H1 (cell line): ENCODE measurements at regions not wholly inside any gene's neighbourhood (a gene's known extent, or its start where the extent isn't known, plus 50 kb on each side); places are given as distances from the start of the nearest gene placed in this dataset.

Experiments used
- CTCF ChIA-PET: fragments of 300-600 bp; sonication (Branson Sonifier 250); formaldehyde crosslinking; loops from one replicate; lab custom pipeline; 2021; ENCODE audit not compliant: partially characterized antibody; lab: Charles Lee
- POLR2A ChIA-PET: fragments of 300-600 bp; sonication (Branson Sonifier 250); formaldehyde crosslinking; loops from one replicate; lab custom pipeline; 2021; ENCODE audit warnings: inconsistent platforms; ENCODE audit not compliant: partially characterized antibody; lab: Charles Lee
- DNase-seq, 2 experiments: peaks; one replicate each; pipeline versions ENCODE4 v3.0.0 to v3.0.0-alpha.2; 2010 to 2022; ENCODE audit warnings: low spot score in 2 of 2, low read depth in 1 of 2, mixed read lengths in 1 of 2
- FAIRE-seq: peaks from 2 replicates; lab custom pipeline; 2011; peaks lifted over from hg19 to GRCh38; lab: Jason Lieb, UNC
- H2AFZ ChIP-seq: 2 replicates; pipeline ENCODE4 v1.8.1; 2012; ENCODE audit warnings: low read length, inconsistent platforms
- H2AK5ac ChIP-seq: 2 replicates; pipeline ENCODE4 v1.6.1; 2013; ENCODE audit warnings: low read depth, low read length
- H2BK120ac ChIP-seq: replicated peaks from 2 replicates; pipeline ENCODE3; 2013; ENCODE audit warnings: low read depth, low read length, inconsistent platforms
- H2BK12ac ChIP-seq: 2 replicates; pipeline ENCODE4 v1.6.1; 2013; ENCODE audit warnings: low read depth, low read length
- H2BK15ac ChIP-seq: 2 replicates; pipeline ENCODE4 v1.6.1; 2013; ENCODE audit warnings: low read length
- H2BK20ac ChIP-seq: 2 replicates; pipeline ENCODE4 v1.6.1; 2013; ENCODE audit warnings: low read length
- H2BK5ac ChIP-seq: 2 replicates; pipeline ENCODE4 v1.6.1; 2013; ENCODE audit warnings: low read depth, low read length
- H3K14ac ChIP-seq: 2 replicates; pipeline ENCODE4 v1.6.1; 2013; ENCODE audit warnings: inconsistent platforms; ENCODE audit not compliant: insufficient read length
- H3K18ac ChIP-seq: 2 replicates; pipeline ENCODE4 v1.6.1; 2013; ENCODE audit warnings: low read length; ENCODE audit errors: extremely low read depth
- H3K23ac ChIP-seq: 2 replicates; pipeline ENCODE4 v1.6.1; 2013; ENCODE audit warnings: inconsistent platforms; ENCODE audit not compliant: insufficient read length
- H3K23me2 ChIP-seq: 2 replicates; pipeline ENCODE4 v1.6.1; 2013; ENCODE audit warnings: low read depth, low read length
- H3K27ac ChIP-seq: 2 replicates; pipeline ENCODE4 v1.6.1; 2011; ENCODE audit warnings: low read depth, low read length, inconsistent platforms
- H3K27me3 ChIP-seq, 4 experiments: replicated peaks in 1 of 4; 1 replicate in 1 of 4; 2 replicates in 3 of 4; pipeline versions ENCODE4 v1.6.1 to v1.8.1; 2011 to 2013; ENCODE audit warnings: low read length in 3 of 4, mild to moderate bottlenecking in 3 of 4, inconsistent platforms in 2 of 4, mixed read lengths in 2 of 4, moderate library complexity in 1 of 4; ENCODE audit not compliant: control insufficient read depth in 3 of 4, insufficient read depth in 3 of 4; ENCODE audit errors: extremely low read depth in 1 of 4
- H3K36me3 ChIP-seq, 4 experiments: 2 replicates each; pipeline versions ENCODE4 v1.6.1 to v1.8.1; 2011 to 2013; ENCODE audit warnings: mild to moderate bottlenecking in 4 of 4, low read length in 3 of 4, moderate library complexity in 2 of 4, control low read depth in 1 of 4, inconsistent platforms in 1 of 4; ENCODE audit not compliant: insufficient read depth in 4 of 4, control insufficient read depth in 2 of 4
- H3K4ac ChIP-seq: replicated peaks from 2 replicates; pipeline ENCODE3; 2013; ENCODE audit warnings: low read length, low read depth, mixed read lengths, inconsistent platforms; ENCODE audit not compliant: insufficient read length
- H3K4me1 ChIP-seq, 4 experiments: replicated peaks in 1 of 4; 1 replicate in 1 of 4; 2 replicates in 3 of 4; pipeline versions ENCODE4 v1.6.1 to v1.8.1; 2011 to 2013; ENCODE audit warnings: low read length in 3 of 4, inconsistent platforms in 2 of 4, mixed read lengths in 1 of 4; ENCODE audit not compliant: insufficient read depth in 4 of 4, control insufficient read depth in 3 of 4
- H3K4me2 ChIP-seq, 2 experiments: 2 replicates each; pipeline versions ENCODE4 v1.6.1 to v1.8.1; 2011 to 2013; ENCODE audit warnings: low read depth in 2 of 2, low read length in 2 of 2, control low read depth in 1 of 2, inconsistent platforms in 1 of 2, mild to moderate bottlenecking in 1 of 2; ENCODE audit not compliant: insufficient read depth in 1 of 2
- H3K4me3 ChIP-seq, 4 experiments: fragments of 200-600, 300-600 bp in 1 of 4; sonication (generic), shearing (Covaris generic), sonication (Bioruptor Twin) in 1 of 4; 2 replicates each; pipeline versions ENCODE4 v1.5.1 to v1.8.1; 2011 to 2016; ENCODE audit warnings: low read length in 4 of 4, low read depth in 3 of 4, control low read depth in 2 of 4, inconsistent platforms in 2 of 4, mild to moderate bottlenecking in 2 of 4, mixed read lengths in 1 of 4, moderate library complexity in 1 of 4; ENCODE audit not compliant: insufficient read depth in 2 of 4; ENCODE audit errors: extremely low read depth in 1 of 4
- H3K56ac ChIP-seq: replicated peaks from 2 replicates; pipeline ENCODE3; 2013; ENCODE audit warnings: low read depth, mild to moderate bottlenecking, mixed read lengths, low read length, inconsistent platforms; ENCODE audit not compliant: insufficient read length
- H3K79me1 ChIP-seq: 2 replicates; pipeline ENCODE4 v1.6.1; 2013; ENCODE audit warnings: low read depth, low read length, control low read depth
- H3K79me2 ChIP-seq, 2 experiments: 2 replicates each; pipeline versions ENCODE4 v1.6.1 to v1.8.1; 2012 to 2013; ENCODE audit warnings: low read length in 2 of 2, mild to moderate bottlenecking in 2 of 2, inconsistent platforms in 1 of 2; ENCODE audit not compliant: insufficient read depth in 2 of 2, control insufficient read depth in 1 of 2
- H3K9ac ChIP-seq, 4 experiments: replicated peaks in 1 of 4; 1 replicate in 1 of 4; 2 replicates in 3 of 4; pipeline versions ENCODE4 v1.6.1 to v1.8.1; 2011 to 2013; ENCODE audit warnings: low read depth in 3 of 4, low read length in 3 of 4, control low read depth in 2 of 4, mild to moderate bottlenecking in 2 of 4, moderate library complexity in 2 of 4, inconsistent platforms in 1 of 4; ENCODE audit errors: extremely low read depth in 1 of 4
- H3K9me3 ChIP-seq, 2 experiments: 2 replicates each; pipeline versions ENCODE4 v1.6.1 to v1.8.1; 2012 to 2013; ENCODE audit warnings: mild to moderate bottlenecking in 2 of 2, moderate library complexity in 2 of 2, control low read depth in 1 of 2, inconsistent platforms in 1 of 2, low read depth in 1 of 2, low read length in 1 of 2, mixed read lengths in 1 of 2; ENCODE audit not compliant: insufficient read depth in 2 of 2
- H4K20me1 ChIP-seq, 2 experiments: replicated peaks in 1 of 2; 2 replicates each; pipeline versions ENCODE3 to v1.8.1; 2011 to 2013; ENCODE audit warnings: inconsistent platforms in 2 of 2, low read length in 2 of 2, mild to moderate bottlenecking in 1 of 2; ENCODE audit not compliant: insufficient read depth in 2 of 2, control insufficient read depth in 1 of 2
- H4K5ac ChIP-seq: 2 replicates; pipeline ENCODE4 v1.6.1; 2013; ENCODE audit warnings: low read length, low read depth, mixed read lengths, inconsistent platforms; ENCODE audit not compliant: insufficient read length
- H4K8ac ChIP-seq: 2 replicates; pipeline ENCODE4 v1.8.0; 2013; ENCODE audit warnings: mild to moderate bottlenecking, moderate library complexity, low read length, inconsistent platforms; ENCODE audit not compliant: insufficient read depth; ENCODE audit errors: extremely low read depth
- H4K91ac ChIP-seq: replicated peaks from 2 replicates; pipeline ENCODE3; 2013; ENCODE audit warnings: low read length, mixed read lengths, inconsistent platforms; ENCODE audit not compliant: insufficient read length
- BRCA1 ChIP-seq: IDR thresholded peaks from 2 replicates; pipeline ENCODE4 v1.6.1; 2012; ENCODE audit warnings: low read depth, low read length, improper control_type of control experiment
- CREB1 ChIP-seq: IDR thresholded peaks from 2 replicates; pipeline ENCODE4 v1.6.1; 2012; ENCODE audit warnings: inconsistent platforms
- EGR1 ChIP-seq: IDR thresholded peaks from 2 replicates; pipeline ENCODE4 v1.6.1; 2011; ENCODE audit warnings: low read depth, low read length, borderline replicate concordance
- HDAC2 ChIP-seq, 2 experiments: fragments of 300-600 bp in 1 of 2; sonication (generic) in 1 of 2; IDR thresholded peaks; 2 replicates each; pipeline ENCODE4 v1.6.1; 2011 to 2012; ENCODE audit warnings: low read depth in 2 of 2, low read length in 2 of 2, mild to moderate bottlenecking in 2 of 2, moderate library complexity in 2 of 2, borderline replicate concordance in 1 of 2, inconsistent platforms in 1 of 2
- POLR2AphosphoS5 ChIP-seq: IDR thresholded peaks from 2 replicates; pipeline ENCODE4 v1.6.1; 2011; ENCODE audit warnings: low read depth, low read length
- RAD21 ChIP-seq, 2 experiments: IDR thresholded peaks in 1 of 2; conservative IDR thresholded peaks in 1 of 2; 2 replicates each; pipeline ENCODE4 v1.6.1; 2011; ENCODE audit warnings: low read depth in 2 of 2, low read length in 2 of 2, improper control_type of control experiment in 1 of 2, inconsistent platforms in 1 of 2, mild to moderate bottlenecking in 1 of 2, moderate library complexity in 1 of 2
- RFX5 ChIP-seq: IDR thresholded peaks from 2 replicates; pipeline ENCODE4 v1.6.1; 2011; ENCODE audit warnings: low read depth, low read length, improper control_type of control experiment, borderline replicate concordance
- SIN3A ChIP-seq, 2 experiments: IDR thresholded peaks in 1 of 2; conservative IDR thresholded peaks in 1 of 2; 2 replicates each; pipeline ENCODE4 v1.6.1; 2011 to 2012; ENCODE audit warnings: low read length in 2 of 2, improper control_type of control experiment in 1 of 2, low read depth in 1 of 2, mild to moderate bottlenecking in 1 of 2
- SP1 ChIP-seq: IDR thresholded peaks from 2 replicates; pipeline ENCODE4 v1.6.1; 2011; ENCODE audit warnings: low read depth, low read length
- SP2 ChIP-seq: IDR thresholded peaks from 2 replicates; pipeline ENCODE4 v1.6.1; 2012; ENCODE audit warnings: mild to moderate bottlenecking, low read length, inconsistent platforms
- SP4 ChIP-seq: IDR thresholded peaks from 2 replicates; pipeline ENCODE4 v1.6.1; 2012; ENCODE audit warnings: low read length, inconsistent platforms
- TEAD4 ChIP-seq: IDR thresholded peaks from 2 replicates; pipeline ENCODE4 v1.6.1; 2012; ENCODE audit warnings: low read depth, low read length, inconsistent platforms, mixed read lengths
- WGBS, 2 experiments: shearing (Covaris generic) in 1 of 2; methylation state at CpG; one replicate each; pipeline versions ENCODE4 v1.1.6 to v1.1.7; 2013 to 2015; ENCODE audit warnings: low lambda C conversion rate in 2 of 2, mixed read lengths in 2 of 2, inconsistent platforms in 1 of 2, low coverage in 1 of 2, missing lambda C conversion rate in 1 of 2; ENCODE audit not compliant: insufficient replicate concordance in 2 of 2, insufficient coverage in 1 of 2, insufficient read length in 1 of 2; ENCODE audit errors: extremely low coverage in 1 of 2, missing lambda C conversion rate in 1 of 2; 5-methylcytosine and 5-hydroxymethylcytosine counted together
- TF ChIP-seq, protein P1 (sequence below): IDR thresholded peaks from 2 replicates; pipeline ENCODE4 v1.6.1; 2011; ENCODE audit warnings: low read depth, mild to moderate bottlenecking, low read length; ENCODE audit not compliant: insufficient read depth

- no peak overlapping the region for H3K27ac ChIP-seq
- peaks cover 0 to 2% of the 10 kb centered on the region in 2 experiments; a peak in 1 of 4 replicates for H3K9me3 ChIP-seq
- no peaks in the 10 kb centered on the region for H3K36me3 ChIP-seq
- no peaks in the 10 kb centered on the region for H3K27me3 ChIP-seq
- FAIRE-seq (no peak), DNase-seq (no peak)
- no peak overlapping the region for H2BK120ac ChIP-seq
- no peaks in the 10 kb centered on the region for H4K20me1 ChIP-seq
- H3K79me2 ChIP-seq: no peaks in the 10 kb centered on the region
- no peak overlapping the region for H2BK15ac ChIP-seq
- WGBS, 2 experiments: 84% methylated on average over 2 of the region's 2 CpGs; no CpG with 5 or more reads in 1 of the 2 experiments
- no peak overlapping the region for H2BK12ac ChIP-seq
- H3K4me1 ChIP-seq: no peaks in the 10 kb centered on the region
- H4K5ac ChIP-seq: no peak overlapping the region
- H3K14ac ChIP-seq: no peak overlapping the region
- no peak overlapping the region for H3K4me3 ChIP-seq
- no peak overlapping the region for H3K23ac ChIP-seq
- H3K9ac ChIP-seq: no peak overlapping the region
- H3K4ac ChIP-seq: no peak overlapping the region
- H2AK5ac ChIP-seq: no peak overlapping the region
- H4K8ac ChIP-seq: no peak overlapping the region
- H2AFZ ChIP-seq: no peak overlapping the region; the same call in 1 of the 2 replicates
- H3K79me1 ChIP-seq: no peaks in the 10 kb centered on the region
- ChIA-PET CTCF (no interaction called here), POLR2A (no interaction called here)
- H3K23me2 ChIP-seq: no peaks in the 10 kb centered on the region
- no peak overlapping the region for H3K56ac ChIP-seq
- H2BK20ac ChIP-seq: no peak overlapping the region
- no peak overlapping the region for H2BK5ac ChIP-seq
- H4K91ac ChIP-seq: no peak overlapping the region
- peak overlapping the region; percentile 27; the same call in 1 of the 2 replicates for H3K18ac ChIP-seq
- H3K4me2 ChIP-seq: no peak overlapping the region
- no peak for TF ChIP-seq SP1
- TF ChIP-seq SP2: no peak
- no peak for TF ChIP-seq BRCA1
- no peak for TF ChIP-seq RAD21 (IDR thresholded peaks at IDR 0.05 in 1 of 2, conservative IDR thresholded peaks at IDR 0.05 in 1 of 2; ENCODE audit: low read depth in 2 of 2, low read length in 2 of 2)
- no peak for TF ChIP-seq SIN3A (conservative IDR thresholded peaks at IDR 0.05 in 1 of 2, IDR thresholded peaks at IDR 0.05 in 1 of 2; ENCODE audit: low read depth in 1 of 2, low read length in 2 of 2)
- TF ChIP-seq SP4: no peak
- TF ChIP-seq, protein P1, sequence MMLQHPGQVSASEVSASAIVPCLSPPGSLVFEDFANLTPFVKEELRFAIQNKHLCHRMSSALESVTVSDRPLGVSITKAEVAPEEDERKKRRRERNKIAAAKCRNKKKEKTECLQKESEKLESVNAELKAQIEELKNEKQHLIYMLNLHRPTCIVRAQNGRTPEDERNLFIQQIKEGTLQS: no peak
- TF ChIP-seq TEAD4: no peak
- no peak for TF ChIP-seq HDAC2 (IDR thresholded peaks at IDR 0.05; ENCODE audit: borderline replicate concordance in 1 of 2, low read depth in 2 of 2, low read length in 2 of 2)
- no peak for TF ChIP-seq EGR1
- TF ChIP-seq CREB1: no peak
- TF ChIP-seq POLR2AphosphoS5: no peak
- TF ChIP-seq RFX5: no peak
Observed at GRCh38 chr3:34439796-34440195, 641.4 kb downstream of the PDCD6IP start.
